ENCODE measurements at regions not wholly inside any gene's neighbourhood (a gene's known extent, or its start where the extent isn't known, plus 50 kb on each side); places are given as distances from the start of the nearest gene placed in this dataset.

- TF ChIP-seq EGR1 (IDR thresholded peaks at IDR 0.05; ENCODE audit: low read depth in 2 of 2) (no peak), CTCF (IDR thresholded peaks at IDR 0.05; ENCODE audit: low read depth, low read length, missing input control) (no peak), MAX (IDR thresholded peaks at IDR 0.05) (no peak), REST (IDR thresholded peaks at IDR 0.05) (no peak)
Observed at GRCh38 chr18:41119031-41119430, 836.0 kb upstream of the PIK3C3 start.

Data from liver (tissue), 3 donors.